ENCODE measurements at regions not wholly inside any gene's neighbourhood (a gene's known extent, or its start where the extent isn't known, plus 50 kb on each side); places are given as distances from the start of the nearest gene placed in this dataset.
"Not testable (repeated sequence)": the region's sequence is repeated elsewhere in the genome, so short reads cannot be mapped to it uniquely, and the experiment has no call there.

DNA sequence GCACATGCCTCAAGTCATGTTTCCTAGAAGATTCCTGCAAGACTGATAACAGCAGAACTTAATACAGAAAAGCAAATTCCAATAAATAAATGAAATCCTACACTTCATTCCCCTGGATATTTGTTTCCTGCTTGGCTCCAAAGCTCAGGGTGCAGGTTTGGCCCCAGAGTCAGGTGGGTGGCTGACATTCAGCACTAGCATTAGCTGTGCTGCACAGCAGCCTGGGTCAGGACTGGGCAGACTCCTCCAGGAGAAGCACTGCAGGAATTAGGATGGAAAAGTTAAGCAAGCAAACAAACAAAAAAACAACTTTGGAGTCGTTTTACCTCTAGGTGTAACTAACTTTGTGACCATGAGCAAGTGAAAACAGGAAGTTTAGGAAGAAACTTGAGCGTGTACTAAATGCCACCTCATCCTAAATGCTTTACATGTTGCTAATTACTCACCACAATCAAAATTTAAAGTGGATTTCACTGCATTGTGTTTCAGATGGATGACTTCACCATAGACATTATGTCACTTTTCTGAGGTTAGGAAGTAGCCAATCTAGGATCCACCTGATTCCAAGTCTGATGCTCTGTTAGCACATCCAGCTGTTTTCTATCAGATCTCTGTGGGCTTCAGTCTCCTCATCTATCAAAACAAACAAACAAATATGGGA lies 239.4 kb downstream of the C7orf25 start:
- H3K9me3 ChIP-seq (ENCODE audit: control insufficient read depth, insufficient read depth, low read length), result no peaks in the 10 kb centered on the region
- no peak overlapping the region for H3K4me3 ChIP-seq (ENCODE audit: low read depth, low read length)
- H3K9ac ChIP-seq (ENCODE audit: low read depth, low read length), result no peak overlapping the region
- H3K36me3 ChIP-seq (ENCODE audit: control insufficient read depth, insufficient read depth, low read length), result peaks cover 3% of the 10 kb centered on the region
- no peaks in the 10 kb centered on the region for H3K27me3 ChIP-seq (ENCODE audit: control insufficient read depth, insufficient read depth, low read length)
- no peaks in the 10 kb centered on the region for H3K4me1 ChIP-seq (ENCODE audit: control insufficient read depth, insufficient read depth, low read length)

DNA sequence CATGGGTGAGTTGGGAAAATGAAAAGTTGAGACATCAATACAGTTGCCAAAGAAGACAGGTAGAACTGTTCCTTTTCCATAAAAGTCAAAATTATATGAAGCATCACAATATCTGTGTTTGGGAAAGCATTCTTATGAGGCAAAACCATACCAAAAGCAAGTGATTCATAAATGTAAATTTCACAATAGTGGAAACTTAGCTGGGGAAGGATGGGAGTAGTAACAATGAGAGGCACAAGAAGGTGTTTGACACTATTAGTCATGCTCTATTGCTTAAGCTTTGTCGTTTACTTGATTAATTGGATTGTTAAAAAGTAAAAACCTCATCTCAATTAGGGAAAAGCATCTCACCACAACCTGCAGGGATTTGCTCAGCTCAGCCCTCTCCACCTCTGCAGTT lies 240.2 kb downstream of the C7orf25 start:
- H3K4me3 ChIP-seq (ENCODE audit: low read depth, low read length), result no peak overlapping the region
- H3K4me1 ChIP-seq (ENCODE audit: control insufficient read depth, insufficient read depth, low read length), result no peaks in the 10 kb centered on the region

DNA sequence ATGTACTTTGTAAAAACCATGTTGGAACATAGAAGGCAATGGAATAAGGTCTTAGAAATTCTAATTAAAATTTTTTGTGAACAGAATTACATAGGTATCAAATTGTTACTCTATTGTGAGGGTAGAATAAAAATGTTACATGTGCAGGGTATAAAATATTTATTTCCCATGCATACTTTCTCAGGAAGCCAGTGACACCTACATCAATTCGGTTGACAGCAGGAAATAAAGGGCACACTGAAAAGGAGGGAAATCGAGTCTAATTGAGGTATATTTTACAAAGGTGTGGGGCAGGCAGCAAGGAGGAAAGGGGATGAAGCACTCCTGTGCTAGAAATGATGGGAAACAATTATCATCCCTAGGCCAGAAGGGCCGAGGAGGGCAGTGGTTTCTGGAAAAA lies 244.9 kb downstream of the C7orf25 start:
- H3K9me3 ChIP-seq (ENCODE audit: control insufficient read depth, insufficient read depth, low read length), result no peaks in the 10 kb centered on the region
- H3K36me3 ChIP-seq (ENCODE audit: control insufficient read depth, insufficient read depth, low read length), result no peaks in the 10 kb centered on the region
- H3K4me3 ChIP-seq (ENCODE audit: low read depth, low read length), result no peak overlapping the region
- H3K4me1 ChIP-seq (ENCODE audit: control insufficient read depth, insufficient read depth, low read length), result no peaks in the 10 kb centered on the region
- no peak overlapping the region for H3K9ac ChIP-seq (ENCODE audit: low read depth, low read length)
- no peaks in the 10 kb centered on the region for H3K27me3 ChIP-seq (ENCODE audit: control insufficient read depth, insufficient read depth, low read length)

More for the DNA sequence above, 240.2 kb downstream of the C7orf25 start:
- no peaks in the 10 kb centered on the region for H3K27me3 ChIP-seq (ENCODE audit: control insufficient read depth, insufficient read depth, low read length)
- no peaks in the 10 kb centered on the region for H3K9me3 ChIP-seq (ENCODE audit: control insufficient read depth, insufficient read depth, low read length)
- no peak overlapping the region for H3K9ac ChIP-seq (ENCODE audit: low read depth, low read length)
- H3K36me3 ChIP-seq (ENCODE audit: control insufficient read depth, insufficient read depth, low read length), result peaks cover 3% of the 10 kb centered on the region

DNA sequence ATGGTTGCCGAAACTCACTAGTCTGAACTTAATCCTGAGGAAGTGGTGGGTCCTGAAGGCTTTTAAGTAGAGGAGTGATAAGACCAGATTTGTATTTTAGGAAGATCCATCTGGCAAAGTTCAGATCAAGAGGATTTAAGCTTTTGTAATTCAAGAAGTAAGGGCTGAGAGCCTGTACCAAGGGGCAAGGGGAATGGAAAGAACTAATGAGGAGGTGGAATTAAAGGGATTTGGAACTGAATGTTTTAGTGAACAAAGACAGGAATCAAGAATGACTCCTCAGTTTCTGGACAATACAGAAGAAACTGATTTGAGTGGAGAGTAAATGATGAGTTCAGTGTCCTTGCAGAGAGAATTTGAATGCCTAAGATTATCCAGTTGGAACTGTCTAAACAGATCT lies 249.0 kb downstream of the C7orf25 start:
- H3K9me3 ChIP-seq (ENCODE audit: control insufficient read depth, insufficient read depth, low read length), result no peaks in the 10 kb centered on the region
- no peak overlapping the region for H3K9ac ChIP-seq (ENCODE audit: low read depth, low read length)
- no peaks in the 10 kb centered on the region for H3K36me3 ChIP-seq (ENCODE audit: control insufficient read depth, insufficient read depth, low read length)
- H3K4me3 ChIP-seq (ENCODE audit: low read depth, low read length), result no peak overlapping the region
- no peaks in the 10 kb centered on the region for H3K27me3 ChIP-seq (ENCODE audit: control insufficient read depth, insufficient read depth, low read length)
- H3K4me1 ChIP-seq (ENCODE audit: control insufficient read depth, insufficient read depth, low read length), result no peaks in the 10 kb centered on the region

DNA sequence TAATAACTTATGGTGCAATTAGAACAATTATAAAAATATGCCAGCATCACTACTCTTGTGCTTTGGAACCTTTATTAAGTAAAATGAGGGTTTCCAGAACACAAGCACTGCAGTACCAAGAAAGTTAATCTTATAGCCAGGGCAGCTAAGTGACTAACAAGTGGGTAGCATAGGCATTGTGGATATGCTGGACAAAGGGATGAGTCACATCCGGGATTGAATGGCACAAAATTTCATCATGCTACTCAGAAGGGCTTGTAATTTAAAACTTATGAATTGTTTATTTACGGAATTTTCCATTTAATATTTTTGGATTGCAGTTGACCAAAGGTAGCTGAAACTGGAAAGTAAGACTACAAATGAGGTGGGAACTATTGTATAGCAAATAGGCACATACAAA lies 250.6 kb downstream of the C7orf25 start:
- Histone ChIP-seq H3K27me3 (ENCODE audit: control insufficient read depth, insufficient read depth, low read length) (no peaks in the 10 kb centered on the region), H3K4me1 (ENCODE audit: control insufficient read depth, insufficient read depth, low read length) (no peaks in the 10 kb centered on the region), H3K9me3 (ENCODE audit: control insufficient read depth, insufficient read depth, low read length) (no peaks in the 10 kb centered on the region), H3K4me3 (ENCODE audit: low read depth, low read length) (no peak overlapping the region), H3K9ac (ENCODE audit: low read depth, low read length) (no peak overlapping the region), H3K36me3 (ENCODE audit: control insufficient read depth, insufficient read depth, low read length) (no peaks in the 10 kb centered on the region)

DNA sequence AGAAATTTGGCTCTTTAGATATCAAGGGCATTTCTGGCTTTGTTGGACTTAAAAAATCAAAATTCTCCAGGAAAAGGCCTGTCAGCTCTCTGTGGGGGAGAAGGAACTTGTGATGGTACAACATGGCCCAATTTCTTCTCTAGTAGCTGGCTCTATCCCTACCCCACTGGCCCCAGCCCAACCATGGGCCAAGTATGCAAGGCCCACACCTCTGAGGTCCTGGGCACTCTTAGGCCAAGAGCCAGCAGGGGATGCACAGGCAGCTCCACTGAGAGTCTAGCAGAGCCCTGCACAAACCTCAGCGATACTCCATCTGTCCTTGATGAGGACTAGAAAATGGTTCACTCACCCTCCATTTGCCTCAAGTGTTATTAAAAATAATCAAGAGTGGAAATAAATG lies 261.2 kb downstream of the C7orf25 start:
- no peaks in the 10 kb centered on the region for H3K36me3 ChIP-seq (ENCODE audit: control insufficient read depth, insufficient read depth, low read length)
- H3K27me3 ChIP-seq (ENCODE audit: control insufficient read depth, insufficient read depth, low read length), result no peaks in the 10 kb centered on the region
- H3K9me3 ChIP-seq (ENCODE audit: control insufficient read depth, insufficient read depth, low read length), result no peaks in the 10 kb centered on the region
- no peaks in the 10 kb centered on the region for H3K4me1 ChIP-seq (ENCODE audit: control insufficient read depth, insufficient read depth, low read length)
- H3K9ac ChIP-seq (ENCODE audit: low read depth, low read length), result no peak overlapping the region
- H3K4me3 ChIP-seq (ENCODE audit: low read depth, low read length), result no peak overlapping the region

DNA sequence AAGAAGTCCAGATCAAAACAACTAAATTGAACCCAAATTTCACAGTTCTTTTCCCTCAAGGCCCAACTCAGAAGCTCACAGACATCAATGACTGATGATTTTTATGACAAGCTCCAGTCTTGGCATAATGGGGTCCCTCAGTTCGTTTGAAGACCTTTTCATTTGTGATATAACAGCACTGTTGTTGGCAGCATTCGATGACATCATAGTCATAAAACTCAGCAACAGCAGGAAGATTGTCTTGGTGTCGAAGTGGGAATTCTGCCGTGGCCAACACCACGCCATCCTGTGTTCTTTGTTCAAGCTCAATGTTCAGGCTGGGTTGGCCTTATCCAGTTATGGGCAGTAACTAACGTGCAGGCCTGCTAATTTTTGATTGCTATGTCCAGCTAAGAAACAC lies 261.7 kb downstream of the C7orf25 start:
- no peaks in the 10 kb centered on the region for H3K36me3 ChIP-seq (ENCODE audit: control insufficient read depth, insufficient read depth, low read length)
- no peaks in the 10 kb centered on the region for H3K27me3 ChIP-seq (ENCODE audit: control insufficient read depth, insufficient read depth, low read length)
- H3K9ac ChIP-seq (ENCODE audit: low read depth, low read length), result no peak overlapping the region
- no peak overlapping the region for H3K4me3 ChIP-seq (ENCODE audit: low read depth, low read length)
- no peaks in the 10 kb centered on the region for H3K9me3 ChIP-seq (ENCODE audit: control insufficient read depth, insufficient read depth, low read length)
- H3K4me1 ChIP-seq (ENCODE audit: control insufficient read depth, insufficient read depth, low read length), result no peaks in the 10 kb centered on the region

DNA sequence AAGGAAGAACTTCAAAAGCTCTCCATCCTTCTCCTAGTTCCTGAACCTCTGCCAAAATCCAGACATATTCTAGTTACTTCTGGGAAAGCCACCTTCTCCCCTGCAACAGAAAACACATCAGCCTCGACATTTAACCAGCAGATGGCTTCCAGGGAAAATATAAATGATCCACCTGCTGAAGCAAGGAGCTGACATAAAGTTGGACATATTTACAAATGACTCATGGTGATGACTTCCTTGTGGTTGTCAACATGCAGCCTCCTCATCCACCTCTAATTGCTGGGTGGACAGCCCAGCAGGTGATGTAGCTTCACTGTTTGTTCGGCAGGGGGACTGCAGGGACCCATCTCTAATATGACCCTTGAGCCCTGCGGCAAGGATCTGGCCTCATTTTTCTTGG lies 266.0 kb downstream of the C7orf25 start:
- H3K36me3 ChIP-seq (ENCODE audit: control insufficient read depth, insufficient read depth, low read length), result no peaks in the 10 kb centered on the region
- no peak overlapping the region for H3K9ac ChIP-seq (ENCODE audit: low read depth, low read length)
- peaks cover 3% of the 10 kb centered on the region for H3K9me3 ChIP-seq (ENCODE audit: control insufficient read depth, insufficient read depth, low read length)
- no peaks in the 10 kb centered on the region for H3K27me3 ChIP-seq (ENCODE audit: control insufficient read depth, insufficient read depth, low read length)
- H3K4me3 ChIP-seq (ENCODE audit: low read depth, low read length), result no peak overlapping the region
- H3K4me1 ChIP-seq (ENCODE audit: control insufficient read depth, insufficient read depth, low read length), result no peaks in the 10 kb centered on the region

DNA sequence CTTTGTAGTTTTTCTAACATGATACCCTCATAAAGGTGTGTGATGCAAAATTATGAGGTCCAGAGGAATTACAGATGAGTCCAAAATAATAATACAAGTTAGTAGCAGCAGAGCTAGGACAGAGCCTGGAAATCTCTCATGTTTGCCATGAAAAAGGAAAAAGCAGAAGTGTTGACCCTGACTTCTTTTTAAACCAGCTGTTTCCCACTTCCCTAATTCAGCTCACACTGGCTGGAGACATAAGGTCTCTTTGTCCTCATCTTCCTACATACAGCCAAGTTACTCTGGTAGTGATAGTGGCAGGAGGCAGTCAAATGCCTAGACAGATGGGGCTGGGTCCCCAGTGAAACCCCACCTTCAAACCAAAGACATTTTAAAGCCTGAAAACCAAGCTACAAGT lies 269.2 kb downstream of the C7orf25 start:
- H3K4me3 ChIP-seq (ENCODE audit: low read depth, low read length), result no peak overlapping the region
- H3K27me3 ChIP-seq (ENCODE audit: control insufficient read depth, insufficient read depth, low read length), result no peaks in the 10 kb centered on the region
- H3K9me3 ChIP-seq (ENCODE audit: control insufficient read depth, insufficient read depth, low read length), result peaks cover 3% of the 10 kb centered on the region
- no peaks in the 10 kb centered on the region for H3K36me3 ChIP-seq (ENCODE audit: control insufficient read depth, insufficient read depth, low read length)
- no peaks in the 10 kb centered on the region for H3K4me1 ChIP-seq (ENCODE audit: control insufficient read depth, insufficient read depth, low read length)
- H3K9ac ChIP-seq (ENCODE audit: low read depth, low read length), result no peak overlapping the region

DNA sequence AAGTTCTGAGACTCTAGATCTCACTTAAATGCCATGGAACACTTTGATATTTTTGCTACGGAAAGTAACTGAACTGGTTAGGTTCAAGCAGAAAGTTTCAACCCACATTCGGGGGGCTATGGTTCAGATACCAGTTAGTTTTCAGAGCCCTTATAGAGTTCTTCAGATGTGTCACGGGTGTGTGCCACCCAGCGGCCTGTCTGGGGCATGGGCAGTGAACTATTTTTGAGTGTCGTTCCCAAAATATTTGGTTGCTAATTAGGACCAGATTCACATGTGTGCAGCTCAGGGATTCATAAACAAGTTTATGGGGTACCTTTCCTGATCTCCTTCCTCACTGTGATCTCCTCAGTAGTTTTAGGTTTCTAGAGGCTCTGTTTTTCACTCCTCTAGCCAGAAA lies 271.9 kb downstream of the C7orf25 start:
- H3K9ac ChIP-seq (ENCODE audit: low read depth, low read length), result no peak overlapping the region
- peaks cover 3% of the 10 kb centered on the region for H3K9me3 ChIP-seq (ENCODE audit: control insufficient read depth, insufficient read depth, low read length)
- no peaks in the 10 kb centered on the region for H3K36me3 ChIP-seq (ENCODE audit: control insufficient read depth, insufficient read depth, low read length)
- H3K27me3 ChIP-seq (ENCODE audit: control insufficient read depth, insufficient read depth, low read length), result no peaks in the 10 kb centered on the region
- no peak overlapping the region for H3K4me3 ChIP-seq (ENCODE audit: low read depth, low read length)
- no peaks in the 10 kb centered on the region for H3K4me1 ChIP-seq (ENCODE audit: control insufficient read depth, insufficient read depth, low read length)

DNA sequence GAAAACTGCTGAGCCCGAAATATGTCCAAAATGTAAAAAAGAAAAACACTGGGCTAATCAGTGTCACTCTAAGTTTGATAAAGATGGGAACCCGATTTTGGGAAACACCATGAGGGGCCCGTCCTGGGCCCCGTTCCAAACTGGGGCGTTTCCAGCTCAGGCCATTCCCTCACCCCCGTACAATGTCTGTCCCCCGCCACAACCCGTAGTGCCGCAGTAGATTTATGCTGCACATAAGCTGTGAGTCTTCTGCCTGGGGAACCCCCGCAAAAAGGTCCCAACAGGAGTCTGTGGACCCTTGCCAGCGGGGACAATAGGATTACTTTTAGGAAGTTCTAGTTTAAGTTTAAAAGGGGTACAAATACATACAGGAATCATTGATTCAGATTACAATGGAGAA lies 275.5 kb downstream of the C7orf25 start:
- H3K36me3 ChIP-seq (ENCODE audit: control insufficient read depth, insufficient read depth, low read length); H3K4me3 ChIP-seq (ENCODE audit: low read depth, low read length); H3K9me3 ChIP-seq (ENCODE audit: control insufficient read depth, insufficient read depth, low read length); H3K27me3 ChIP-seq (ENCODE audit: control insufficient read depth, insufficient read depth, low read length); H3K9ac ChIP-seq (ENCODE audit: low read depth, low read length); H3K4me1 ChIP-seq (ENCODE audit: control insufficient read depth, insufficient read depth, low read length): not testable (repeated sequence)

DNA sequence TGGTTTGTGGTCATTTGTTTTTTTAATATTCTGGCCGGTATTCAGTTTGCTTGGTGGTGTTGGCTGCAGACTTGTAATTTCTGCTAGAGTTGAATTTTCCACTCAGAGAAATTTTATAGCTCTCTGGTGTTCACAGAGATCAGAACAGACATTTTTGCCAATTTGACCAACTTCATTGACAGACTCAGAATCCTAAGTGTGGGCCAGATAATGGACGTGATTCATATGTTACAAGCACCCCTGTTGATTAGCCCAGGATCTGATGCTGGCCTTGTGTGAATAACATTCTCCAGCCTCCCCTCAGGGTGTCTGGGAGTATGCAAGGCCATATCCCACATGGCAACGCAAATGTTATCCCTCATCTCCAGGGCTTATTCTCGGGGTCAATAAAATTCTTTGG lies 283.8 kb downstream of the C7orf25 start:
- Histone ChIP-seq H3K27me3 (ENCODE audit: control insufficient read depth, insufficient read depth, low read length) (no peaks in the 10 kb centered on the region), H3K36me3 (ENCODE audit: control insufficient read depth, insufficient read depth, low read length) (no peaks in the 10 kb centered on the region), H3K9me3 (ENCODE audit: control insufficient read depth, insufficient read depth, low read length) (no peaks in the 10 kb centered on the region), H3K4me1 (ENCODE audit: control insufficient read depth, insufficient read depth, low read length) (no peaks in the 10 kb centered on the region), H3K4me3 (ENCODE audit: low read depth, low read length) (no peak overlapping the region), H3K9ac (ENCODE audit: low read depth, low read length) (no peak overlapping the region)
